GM12873 (cell line): ENCODE measurements at regions not wholly inside any gene's neighbourhood (a gene's known extent, or its start where the extent isn't known, plus 50 kb on each side); places are given as distances from the start of the nearest gene placed in this dataset.

Experiments
- TF ChIP-seq, protein P1 (sequence below): IDR thresholded peaks from 2 replicates; pipeline ENCODE4 v1.5.1; 2012; ENCODE audit warnings: low read depth, mild to moderate bottlenecking, moderate library complexity, low read length, control low read depth; ENCODE audit not compliant: insufficient read depth; ENCODE audit errors: missing control alignments

DNA sequence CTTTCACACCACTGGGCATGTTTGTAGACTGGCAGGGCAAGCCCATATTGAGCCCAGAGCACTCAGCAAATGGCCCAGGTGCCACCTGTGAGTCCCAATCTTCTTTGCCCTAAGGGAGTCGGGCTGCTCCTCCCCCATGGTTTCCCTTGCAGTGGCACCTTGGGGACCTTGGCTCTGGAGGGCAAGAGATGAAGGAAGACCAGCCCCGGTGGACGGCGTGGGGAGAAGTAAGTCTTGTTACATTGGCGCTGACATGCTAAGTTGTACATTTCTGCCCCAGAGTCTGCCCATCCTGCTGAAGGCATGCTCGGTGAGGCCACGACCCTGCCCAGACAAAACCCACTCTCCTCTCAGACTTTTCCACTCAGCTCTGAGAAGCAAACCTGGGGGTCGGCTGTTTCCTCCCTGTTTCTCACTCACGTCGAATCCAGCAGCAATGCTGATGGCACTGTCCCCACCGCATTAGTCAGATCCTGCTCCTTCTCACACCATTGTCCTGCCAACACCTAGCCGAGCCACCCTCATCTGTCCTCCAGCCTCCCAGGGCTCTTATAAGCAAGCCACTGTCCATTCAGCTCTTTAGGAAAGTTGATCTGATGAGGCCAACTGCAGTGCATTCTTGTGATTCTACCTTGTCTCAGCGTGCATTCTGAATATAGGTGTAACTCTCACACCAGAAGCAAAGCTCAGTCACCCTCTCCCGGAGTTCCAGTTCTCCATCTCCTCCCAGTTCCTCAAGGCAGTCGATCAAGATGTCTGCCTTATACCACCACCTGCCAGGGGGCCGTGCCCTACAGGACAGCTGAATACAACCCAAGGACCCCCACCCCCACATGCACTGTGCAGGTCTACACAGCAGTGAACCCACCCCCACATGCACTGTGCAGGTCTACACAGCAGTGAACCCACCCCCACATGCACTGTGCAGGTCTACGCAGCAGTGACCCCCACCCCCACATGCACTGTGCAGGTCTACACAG lies 827.1 kb downstream of the TBC1D22A start:
- TF ChIP-seq, protein P1, sequence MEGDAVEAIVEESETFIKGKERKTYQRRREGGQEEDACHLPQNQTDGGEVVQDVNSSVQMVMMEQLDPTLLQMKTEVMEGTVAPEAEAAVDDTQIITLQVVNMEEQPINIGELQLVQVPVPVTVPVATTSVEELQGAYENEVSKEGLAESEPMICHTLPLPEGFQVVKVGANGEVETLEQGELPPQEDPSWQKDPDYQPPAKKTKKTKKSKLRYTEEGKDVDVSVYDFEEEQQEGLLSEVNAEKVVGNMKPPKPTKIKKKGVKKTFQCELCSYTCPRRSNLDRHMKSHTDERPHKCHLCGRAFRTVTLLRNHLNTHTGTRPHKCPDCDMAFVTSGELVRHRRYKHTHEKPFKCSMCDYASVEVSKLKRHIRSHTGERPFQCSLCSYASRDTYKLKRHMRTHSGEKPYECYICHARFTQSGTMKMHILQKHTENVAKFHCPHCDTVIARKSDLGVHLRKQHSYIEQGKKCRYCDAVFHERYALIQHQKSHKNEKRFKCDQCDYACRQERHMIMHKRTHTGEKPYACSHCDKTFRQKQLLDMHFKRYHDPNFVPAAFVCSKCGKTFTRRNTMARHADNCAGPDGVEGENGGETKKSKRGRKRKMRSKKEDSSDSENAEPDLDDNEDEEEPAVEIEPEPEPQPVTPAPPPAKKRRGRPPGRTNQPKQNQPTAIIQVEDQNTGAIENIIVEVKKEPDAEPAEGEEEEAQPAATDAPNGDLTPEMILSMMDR: no peak

DNA sequence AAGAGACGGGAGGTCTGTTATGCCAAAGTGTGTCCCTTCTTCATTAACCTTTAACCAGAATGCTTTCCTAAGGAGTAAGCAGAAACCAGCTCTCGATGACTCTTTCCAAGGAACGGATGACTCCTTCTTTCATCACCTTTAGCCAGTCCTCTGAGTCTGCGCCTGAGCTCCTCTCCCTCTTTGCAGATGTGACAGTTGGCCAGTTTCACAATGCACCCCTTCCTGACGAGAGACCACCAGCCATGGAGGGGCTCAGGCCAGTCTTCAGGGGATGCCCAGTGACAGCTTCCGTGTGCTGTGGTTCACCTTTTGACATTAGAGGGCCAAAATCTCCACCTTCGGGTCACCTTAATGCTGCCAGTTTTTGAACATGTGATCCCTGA lies 826.1 kb downstream of the TBC1D22A start:
- TF ChIP-seq, protein P1: no peak

DNA sequence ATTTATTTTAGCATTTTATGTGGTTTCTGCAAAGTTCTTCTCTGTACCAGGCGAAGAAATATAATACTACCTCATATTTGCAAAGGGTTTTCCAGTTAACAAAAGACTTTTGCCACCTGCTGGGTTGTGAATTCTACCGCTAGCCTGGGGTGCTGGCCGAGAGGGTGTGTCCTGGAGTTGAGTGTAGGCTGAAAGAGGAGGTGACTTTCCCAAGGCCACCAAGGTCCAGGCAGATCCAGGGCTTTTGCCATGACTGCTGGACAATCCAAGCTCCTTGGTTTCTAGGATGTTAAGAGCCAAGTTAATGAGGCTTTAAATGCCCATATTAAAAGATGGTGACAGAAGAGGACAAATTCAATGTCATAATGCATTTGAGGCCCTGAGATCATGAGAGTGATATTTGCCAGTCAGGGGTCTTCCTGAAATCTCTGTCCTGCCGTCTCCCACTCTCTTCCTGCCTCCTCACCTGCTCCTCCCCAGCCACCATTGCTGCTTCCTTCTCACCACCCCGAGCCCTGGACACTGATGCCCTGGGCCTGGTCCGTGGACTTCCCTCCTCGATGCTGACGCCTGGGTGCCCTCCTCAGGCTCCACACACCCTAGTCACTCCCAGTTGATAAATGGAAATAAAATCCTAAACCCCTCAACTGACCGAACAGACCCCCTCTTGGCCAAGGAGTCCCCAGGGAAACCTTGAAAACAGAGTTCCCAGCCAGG lies 825.6 kb downstream of the TBC1D22A start:
- TF ChIP-seq, protein P1: no peak

DNA sequence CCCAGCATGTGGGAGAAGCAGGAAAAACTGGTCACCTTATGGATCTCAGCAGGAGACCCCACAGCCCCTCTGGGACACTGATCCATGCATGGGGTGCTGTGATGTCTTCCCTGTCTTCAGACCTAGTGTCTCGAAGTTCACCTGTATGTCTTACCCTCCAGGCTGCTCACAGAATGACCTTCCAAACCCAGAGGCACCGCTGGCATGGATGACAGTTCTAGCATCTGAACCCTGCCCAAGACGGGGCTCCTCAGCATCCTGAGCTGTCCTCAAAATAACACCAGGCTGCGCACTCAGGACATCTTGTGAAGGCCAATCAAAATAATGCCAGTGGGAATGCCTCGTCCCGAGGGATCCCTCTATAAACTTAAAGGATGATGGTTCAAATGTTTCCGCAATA lies 824.9 kb downstream of the TBC1D22A start:
- TF ChIP-seq, protein P1: no peak

DNA sequence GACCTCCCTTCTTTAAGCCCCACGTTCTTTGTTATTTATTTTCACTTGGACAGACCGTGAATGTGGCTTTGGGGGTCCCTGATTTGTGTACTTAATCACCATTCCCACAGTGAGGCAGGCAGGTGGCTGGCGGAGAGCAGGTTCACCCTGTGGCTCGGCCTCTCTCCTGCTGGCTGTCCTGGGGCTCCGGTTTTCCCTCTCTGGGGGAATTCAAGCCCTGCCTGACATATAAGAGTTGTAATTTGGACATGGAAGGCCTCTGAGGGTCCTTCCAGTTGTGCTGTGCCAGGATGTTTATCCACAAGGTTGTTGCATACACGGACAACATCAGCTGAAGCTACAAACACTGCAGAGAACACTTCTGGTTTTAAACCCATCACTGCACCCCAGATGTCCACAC lies 824.5 kb downstream of the TBC1D22A start:
- TF ChIP-seq, protein P1: no peak

DNA sequence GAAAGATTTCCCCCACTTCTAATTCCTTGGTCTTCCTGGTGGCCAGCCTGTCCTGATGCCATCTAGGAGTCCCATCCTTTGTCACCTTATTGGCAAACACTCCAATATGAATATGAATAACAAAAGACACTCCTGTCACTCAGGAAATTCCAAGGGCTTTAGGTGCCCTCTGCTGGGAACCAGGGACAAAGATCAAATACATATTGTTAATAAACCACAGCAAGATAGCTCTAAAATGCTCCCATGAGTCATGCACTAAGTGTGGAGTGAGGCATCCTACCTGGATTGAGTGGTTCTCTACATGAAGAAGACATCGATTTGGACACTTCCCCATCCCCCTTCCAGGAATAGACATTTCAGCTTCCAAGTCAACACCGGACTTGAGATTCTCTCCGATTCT lies 823.6 kb downstream of the TBC1D22A start:
- TF ChIP-seq, protein P1: no peak

DNA sequence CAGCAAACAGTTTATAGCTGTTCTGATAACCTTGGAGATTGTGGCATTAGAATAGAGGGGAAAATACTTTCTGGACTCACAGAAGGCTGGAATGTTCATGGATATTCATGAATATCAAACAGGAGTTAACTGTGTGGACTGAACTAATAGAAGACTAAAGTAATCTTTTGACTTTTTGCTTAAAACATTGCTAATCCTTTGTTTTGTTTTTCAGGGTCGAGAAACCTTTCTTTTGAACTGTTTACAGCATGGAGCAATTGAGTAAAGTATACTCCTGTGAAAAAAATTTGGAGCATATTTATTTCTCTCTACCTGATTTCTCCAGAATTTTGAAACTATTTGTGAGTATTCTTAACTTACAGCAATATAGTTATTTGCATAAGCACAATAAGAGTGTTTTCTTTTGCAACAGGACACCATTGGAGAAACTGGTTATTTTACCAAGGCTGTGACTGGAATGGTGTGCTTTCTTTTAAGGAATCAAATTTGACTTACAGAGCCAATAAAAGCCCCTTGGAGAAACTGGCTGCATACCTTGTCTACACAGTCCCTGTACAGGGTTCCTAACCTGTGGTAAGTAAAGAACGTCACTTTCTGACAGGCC lies 821.6 kb downstream of the TBC1D22A start:
- TF ChIP-seq, protein P1: no peak
